ENCODE measurements at regions not wholly inside any gene's neighbourhood (a gene's known extent, or its start where the extent isn't known, plus 50 kb on each side); places are given as distances from the start of the nearest gene placed in this dataset.

DNA sequence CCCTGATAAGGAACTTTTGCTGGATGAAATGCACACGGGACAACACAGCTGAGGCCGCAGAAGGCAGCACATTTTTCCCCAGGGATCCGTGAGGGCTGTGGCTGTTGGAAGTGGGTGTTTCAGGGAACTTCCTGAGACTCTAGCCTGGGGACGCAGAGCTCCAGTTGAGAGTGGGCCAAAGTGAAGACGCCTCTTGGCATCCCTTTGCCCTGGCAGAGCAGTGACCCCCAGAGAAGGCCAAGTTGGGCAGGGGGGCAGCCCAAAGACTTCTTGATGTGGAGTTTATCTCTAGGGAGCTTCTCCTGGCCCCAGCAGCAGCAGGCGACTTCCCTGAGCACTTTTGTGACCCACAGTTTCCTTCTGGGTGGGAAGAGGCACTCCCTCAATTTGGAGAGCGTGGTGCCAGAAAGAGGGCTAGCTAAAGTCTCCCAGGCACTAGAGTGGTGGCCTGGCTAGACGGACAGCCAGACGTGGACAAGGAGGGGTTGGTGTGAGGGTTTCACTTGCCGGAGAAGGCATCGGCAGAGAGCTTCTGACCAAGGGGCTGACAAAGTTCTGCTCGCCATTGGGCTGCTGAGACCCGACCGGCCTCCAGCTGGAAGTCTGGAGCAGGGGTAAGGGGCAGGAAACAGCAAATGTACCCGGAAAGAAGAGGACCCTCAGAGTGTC is 108.8 kb downstream of the ACKR3 start:
- Histone ChIP-seq H3K9me3 (ENCODE audit: low read depth, low read length) (no peaks in the 10 kb centered on the region), H3K4me3 (no peak overlapping the region), H3K36me3 (ENCODE audit: insufficient read depth, low read length) (no peaks in the 10 kb centered on the region), H3K9ac (ENCODE audit: insufficient read length) (no peak overlapping the region), H3K27ac (no peak overlapping the region)
- DNase-seq (ENCODE audit: low read depth, low spot score) = no peak
- no peak for TF ChIP-seq FOXP2 (optimal IDR thresholded peaks at IDR 0.05; ENCODE audit: control extremely low read depth, extremely low read length, insufficient read depth)
- no peak for TF ChIP-seq POLR2AphosphoS5 (IDR thresholded peaks at IDR 0.05; ENCODE audit: borderline replicate concordance, low read depth, low read length)
- TF ChIP-seq EZH2 (IDR thresholded peaks at IDR 0.05) = no peak

DNA sequence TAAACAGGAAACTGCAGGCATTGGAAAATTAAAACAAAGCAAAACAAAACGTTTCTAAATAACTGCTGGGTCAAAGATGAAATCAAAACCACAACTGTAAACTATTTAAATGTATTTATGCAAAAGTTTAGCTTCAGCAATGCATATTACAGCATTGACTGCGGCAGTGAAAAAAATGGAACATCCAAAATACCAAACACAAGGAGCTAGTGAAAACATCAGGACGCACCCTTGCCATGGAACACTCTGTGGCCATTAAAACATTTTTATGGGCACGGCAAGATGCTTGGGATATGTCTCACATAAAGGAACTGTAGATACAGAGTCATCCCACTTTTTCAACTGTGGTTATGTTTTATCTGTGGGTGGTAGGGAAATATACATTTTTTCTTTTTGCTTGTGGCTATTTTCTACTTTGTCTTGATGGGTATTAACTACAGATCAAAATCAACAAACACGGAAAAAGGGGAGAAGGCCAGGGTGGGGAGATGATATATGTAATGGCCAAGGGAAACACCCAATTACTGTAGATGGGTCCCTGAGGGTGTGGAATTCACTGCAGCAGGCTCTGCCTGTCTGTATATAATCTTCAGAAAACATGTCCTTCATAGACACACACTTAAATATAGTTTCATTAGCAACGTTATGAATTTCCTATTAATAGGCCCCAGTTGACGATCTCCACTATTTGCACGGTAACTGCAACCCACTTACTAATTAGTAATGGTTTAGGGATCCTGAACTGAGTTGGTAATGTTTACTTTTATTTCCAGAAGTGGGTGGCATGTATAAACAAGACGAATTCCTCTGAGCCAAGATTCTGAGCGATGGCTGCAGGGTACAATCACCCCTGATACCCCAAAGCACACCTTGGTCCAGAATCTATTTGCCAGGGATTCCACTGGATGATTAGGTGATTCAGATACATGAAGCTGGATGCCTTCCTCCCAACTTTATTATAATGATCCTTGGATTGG is 110.5 kb downstream of the ACKR3 start:
- DNase-seq (ENCODE audit: low read depth, low spot score) = no peak
- Histone ChIP-seq H3K9ac (ENCODE audit: insufficient read length) (no peak overlapping the region), H3K4me3 (no peak overlapping the region), H3K27ac (no peak overlapping the region), H3K9me3 (ENCODE audit: low read depth, low read length) (no peaks in the 10 kb centered on the region), H3K36me3 (ENCODE audit: insufficient read depth, low read length) (no peaks in the 10 kb centered on the region)
- TF ChIP-seq EZH2 (IDR thresholded peaks at IDR 0.05) (no peak), POLR2AphosphoS5 (IDR thresholded peaks at IDR 0.05; ENCODE audit: borderline replicate concordance, low read depth, low read length) (no peak), FOXP2 (optimal IDR thresholded peaks at IDR 0.05; ENCODE audit: control extremely low read depth, extremely low read length, insufficient read depth) (no peak)

DNA sequence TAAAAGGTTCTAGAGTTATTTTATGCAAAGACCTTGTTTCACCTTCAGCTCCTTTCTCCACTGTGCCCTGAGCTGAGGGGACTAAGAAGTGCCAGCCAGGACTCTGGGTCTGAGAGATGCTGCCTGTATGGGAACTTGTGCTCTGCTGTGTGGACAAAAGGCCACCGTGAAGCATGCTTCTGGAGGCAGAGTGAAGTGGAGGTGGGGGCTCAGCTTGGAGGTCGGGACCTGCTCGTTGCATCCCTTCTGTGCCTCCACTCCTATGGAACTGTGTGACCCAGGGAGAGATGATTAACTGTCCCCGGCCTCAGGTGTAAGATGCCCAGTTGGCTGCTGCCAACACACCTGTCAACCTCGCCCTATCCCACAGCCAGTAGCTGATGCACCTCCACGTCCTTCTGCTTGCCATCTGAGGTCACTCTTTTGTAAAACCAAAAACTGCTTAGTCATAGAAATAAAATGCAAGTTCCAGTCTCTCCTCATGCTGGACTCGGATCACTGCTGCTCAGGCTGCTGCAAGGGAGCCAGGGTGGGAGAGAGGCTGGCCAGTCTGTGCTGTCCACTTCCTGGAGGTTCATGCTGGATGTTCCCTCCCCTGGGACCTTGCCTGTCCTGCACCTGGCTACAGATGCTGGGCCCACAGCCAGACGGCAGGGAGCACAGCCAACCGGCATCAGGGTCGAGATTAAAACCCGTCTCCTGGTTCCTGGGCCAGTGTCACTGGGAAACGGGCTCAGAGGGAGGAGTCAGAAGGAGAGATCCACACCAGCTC is 113.2 kb downstream of the ACKR3 start:
- no peak overlapping the region for H3K4me3 ChIP-seq
- H3K9ac ChIP-seq (ENCODE audit: insufficient read length) = no peak overlapping the region
- no peaks in the 10 kb centered on the region for H3K9me3 ChIP-seq (ENCODE audit: low read depth, low read length)
- no peak for DNase-seq (ENCODE audit: low read depth, low spot score)
- no peaks in the 10 kb centered on the region for H3K36me3 ChIP-seq (ENCODE audit: insufficient read depth, low read length)
- no peak overlapping the region for H3K27ac ChIP-seq
- no peak for TF ChIP-seq EZH2 (IDR thresholded peaks at IDR 0.05)
- no peak for TF ChIP-seq FOXP2 (optimal IDR thresholded peaks at IDR 0.05; ENCODE audit: control extremely low read depth, extremely low read length, insufficient read depth)
- TF ChIP-seq POLR2AphosphoS5 (IDR thresholded peaks at IDR 0.05; ENCODE audit: borderline replicate concordance, low read depth, low read length) = no peak

DNA sequence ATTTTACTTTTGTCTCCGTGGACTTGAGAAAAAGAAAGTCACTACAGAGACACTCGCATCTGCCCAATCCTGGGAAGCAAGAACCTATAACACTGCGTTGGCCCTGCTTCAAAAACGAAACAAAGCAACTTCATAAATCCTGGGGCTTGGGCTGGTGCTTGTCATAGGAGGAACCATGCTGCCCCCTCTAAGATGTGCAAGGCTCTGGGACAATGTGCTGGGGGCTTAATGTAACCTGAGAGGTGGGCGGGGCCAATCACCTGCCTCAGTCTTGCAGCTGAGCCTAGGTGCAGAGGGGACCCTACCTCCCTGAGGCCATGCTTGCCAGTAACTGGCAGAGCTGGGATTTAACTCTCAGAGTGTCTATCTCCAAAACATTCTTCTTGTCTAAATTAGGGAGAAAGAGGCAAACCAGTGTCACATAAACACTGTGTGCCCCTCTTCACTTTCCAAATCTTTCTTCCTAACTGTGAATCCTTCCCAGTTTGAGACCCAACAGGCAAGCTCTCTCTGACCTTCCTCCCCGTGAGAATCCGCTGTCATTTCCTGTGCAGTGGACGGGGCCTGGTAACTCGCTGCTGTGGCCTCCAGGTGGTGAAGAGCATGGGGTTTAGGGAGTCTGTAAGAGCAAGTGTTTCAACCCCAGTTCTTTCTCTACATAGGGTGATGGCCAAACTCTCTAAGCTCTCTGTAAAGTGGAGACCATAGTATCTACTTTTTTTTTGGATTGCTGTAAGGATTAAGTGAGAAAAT is 115.1 kb downstream of the ACKR3 start:
- Histone ChIP-seq H3K9ac (ENCODE audit: insufficient read length) (no peak overlapping the region), H3K36me3 (ENCODE audit: insufficient read depth, low read length) (no peaks in the 10 kb centered on the region), H3K9me3 (ENCODE audit: low read depth, low read length) (no peaks in the 10 kb centered on the region), H3K4me3 (no peak overlapping the region), H3K27ac (no peak overlapping the region)
- DNase-seq (ENCODE audit: low read depth, low spot score) = no peak
- TF ChIP-seq POLR2AphosphoS5 (IDR thresholded peaks at IDR 0.05; ENCODE audit: borderline replicate concordance, low read depth, low read length) (no peak), EZH2 (IDR thresholded peaks at IDR 0.05) (no peak), FOXP2 (optimal IDR thresholded peaks at IDR 0.05; ENCODE audit: control extremely low read depth, extremely low read length, insufficient read depth) (no peak)

DNA sequence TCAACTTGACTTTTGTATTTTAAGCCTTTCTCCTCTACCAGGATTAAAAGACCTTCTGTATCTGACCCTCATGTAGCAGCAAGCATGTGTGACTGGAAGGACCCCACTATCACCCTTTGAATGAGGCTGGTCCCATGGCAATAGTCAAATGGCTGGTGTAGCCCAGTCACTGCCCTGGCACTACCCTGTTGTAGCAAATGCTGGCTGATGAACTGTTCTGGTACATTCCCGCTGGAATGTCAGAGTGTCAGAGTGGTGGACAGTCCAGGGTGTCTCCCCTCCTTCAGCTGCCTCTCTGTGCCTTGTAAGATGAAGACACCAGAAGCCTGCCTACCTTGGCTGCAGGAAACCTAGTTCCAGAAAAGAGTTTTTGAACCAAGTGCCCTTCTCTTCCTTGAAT is 115.7 kb downstream of the ACKR3 start:
- Histone ChIP-seq H3K9ac (ENCODE audit: insufficient read length) (no peak overlapping the region), H3K4me3 (no peak overlapping the region), H3K27ac (no peak overlapping the region), H3K36me3 (ENCODE audit: insufficient read depth, low read length) (no peaks in the 10 kb centered on the region), H3K9me3 (ENCODE audit: low read depth, low read length) (no peaks in the 10 kb centered on the region)
- no peak for DNase-seq (ENCODE audit: low read depth, low spot score)
- TF ChIP-seq FOXP2 (optimal IDR thresholded peaks at IDR 0.05; ENCODE audit: control extremely low read depth, extremely low read length, insufficient read depth) = no peak

DNA sequence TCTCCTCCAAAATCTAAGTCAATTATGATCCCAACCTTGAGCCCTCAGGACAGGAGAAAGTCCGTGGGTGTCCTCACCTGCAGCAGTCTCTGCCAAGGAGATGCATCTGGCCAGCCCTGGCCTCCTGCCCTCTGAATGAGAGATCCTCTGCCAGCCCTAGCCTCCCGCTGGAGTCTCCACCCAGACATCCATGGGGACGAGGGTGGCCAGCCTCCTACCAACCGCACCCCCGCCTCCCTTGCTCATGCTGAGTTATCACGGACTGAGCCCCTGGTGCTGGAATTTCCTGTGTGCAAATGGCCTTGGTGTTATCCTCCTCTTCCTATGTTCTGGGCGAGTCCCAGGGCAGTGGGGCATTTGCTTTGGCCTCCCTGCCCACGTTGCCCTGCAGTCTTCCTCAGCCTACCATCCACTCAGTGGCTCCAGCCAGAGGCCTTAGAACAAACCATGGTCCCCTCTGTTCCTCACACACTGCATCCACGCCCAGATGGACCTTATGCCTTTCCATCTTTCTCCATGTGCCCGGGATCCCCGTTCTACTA is 116.4 kb downstream of the ACKR3 start:
- H3K4me3 ChIP-seq = no peak overlapping the region
- DNase-seq (ENCODE audit: low read depth, low spot score) = no peak
- TF ChIP-seq FOXP2 (optimal IDR thresholded peaks at IDR 0.05; ENCODE audit: control extremely low read depth, extremely low read length, insufficient read depth) (no peak), EZH2 (IDR thresholded peaks at IDR 0.05) (no peak), POLR2AphosphoS5 (IDR thresholded peaks at IDR 0.05; ENCODE audit: borderline replicate concordance, low read depth, low read length) (no peak)

DNA sequence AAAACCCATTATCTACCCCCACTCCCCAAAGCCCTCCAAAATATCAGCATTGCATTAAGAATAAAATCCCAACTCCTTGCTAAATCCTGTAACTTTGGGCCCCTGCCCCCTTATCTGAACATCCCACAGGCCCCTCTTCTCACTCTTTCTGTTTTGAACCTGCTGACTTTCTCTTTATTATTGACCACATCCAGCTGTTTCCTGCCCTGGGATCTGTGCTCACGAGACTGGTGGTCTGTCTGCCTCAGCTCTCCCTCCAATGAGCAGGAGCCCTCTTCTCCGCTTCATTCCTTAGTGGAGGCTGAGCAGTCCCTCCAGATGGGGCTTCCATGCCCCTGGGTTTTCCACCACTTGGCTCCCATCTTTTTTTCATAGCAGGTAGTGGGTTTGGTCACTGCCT is 116.9 kb downstream of the ACKR3 start:
- Histone ChIP-seq H3K4me3 (no peak overlapping the region), H3K9ac (ENCODE audit: insufficient read length) (no peak overlapping the region), H3K27ac (no peak overlapping the region), H3K9me3 (ENCODE audit: low read depth, low read length) (no peaks in the 10 kb centered on the region), H3K36me3 (ENCODE audit: insufficient read depth, low read length) (no peaks in the 10 kb centered on the region)
- TF ChIP-seq FOXP2 (optimal IDR thresholded peaks at IDR 0.05; ENCODE audit: control extremely low read depth, extremely low read length, insufficient read depth) (no peak), POLR2AphosphoS5 (IDR thresholded peaks at IDR 0.05; ENCODE audit: borderline replicate concordance, low read depth, low read length) (no peak), EZH2 (IDR thresholded peaks at IDR 0.05) (no peak)
- DNase-seq (ENCODE audit: low read depth, low spot score) = no peak

More for the DNA sequence above, 116.4 kb downstream of the ACKR3 start:
- no peak overlapping the region for H3K27ac ChIP-seq
- H3K36me3 ChIP-seq (ENCODE audit: insufficient read depth, low read length) = no peaks in the 10 kb centered on the region
- H3K9me3 ChIP-seq (ENCODE audit: low read depth, low read length) = no peaks in the 10 kb centered on the region
- H3K9ac ChIP-seq (ENCODE audit: insufficient read length) = no peak overlapping the region
